ENCODE measurements at regions not wholly inside any gene's neighbourhood (a gene's known extent, or its start where the extent isn't known, plus 50 kb on each side); places are given as distances from the start of the nearest gene placed in this dataset.

DNA sequence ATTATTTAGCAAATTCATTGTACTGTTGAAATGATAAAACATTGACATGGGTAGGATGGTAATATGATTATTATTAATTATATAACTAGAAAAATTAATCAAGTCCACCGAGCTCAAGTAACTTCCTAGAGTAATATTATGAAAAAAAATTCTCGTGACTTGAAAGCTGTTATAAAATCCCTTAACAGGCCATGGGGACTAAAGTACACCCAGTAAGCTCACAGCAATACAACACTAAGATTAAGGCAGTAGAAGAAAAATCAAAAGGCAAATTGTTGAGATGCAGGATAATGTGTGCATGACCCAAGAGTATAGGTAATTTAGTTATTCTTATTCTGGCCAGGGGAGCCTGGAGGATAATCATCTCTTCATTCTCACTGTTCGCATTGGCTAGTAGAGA lies 162.6 kb upstream of the LRIG3 start:
- Histone ChIP-seq H3K27ac (no peak overlapping the region), H3K4me1 (replicated peaks in 1 of 2) (no peaks in the 10 kb centered on the region), H3K9me3 (replicated peaks in 1 of 3) (no peaks in the 10 kb centered on the region), H3K36me3 (replicated peaks in 1 of 2) (no peaks in the 10 kb centered on the region), H3K4me3 (no peak overlapping the region), H3K27me3 (no peaks in the 10 kb centered on the region)
- intact Hi-C loops (cut with DNase I), result no loop called here
- TF ChIP-seq POLR2A (IDR thresholded peaks at IDR 0.05), result no peak
- TF ChIP-seq, protein P1, sequence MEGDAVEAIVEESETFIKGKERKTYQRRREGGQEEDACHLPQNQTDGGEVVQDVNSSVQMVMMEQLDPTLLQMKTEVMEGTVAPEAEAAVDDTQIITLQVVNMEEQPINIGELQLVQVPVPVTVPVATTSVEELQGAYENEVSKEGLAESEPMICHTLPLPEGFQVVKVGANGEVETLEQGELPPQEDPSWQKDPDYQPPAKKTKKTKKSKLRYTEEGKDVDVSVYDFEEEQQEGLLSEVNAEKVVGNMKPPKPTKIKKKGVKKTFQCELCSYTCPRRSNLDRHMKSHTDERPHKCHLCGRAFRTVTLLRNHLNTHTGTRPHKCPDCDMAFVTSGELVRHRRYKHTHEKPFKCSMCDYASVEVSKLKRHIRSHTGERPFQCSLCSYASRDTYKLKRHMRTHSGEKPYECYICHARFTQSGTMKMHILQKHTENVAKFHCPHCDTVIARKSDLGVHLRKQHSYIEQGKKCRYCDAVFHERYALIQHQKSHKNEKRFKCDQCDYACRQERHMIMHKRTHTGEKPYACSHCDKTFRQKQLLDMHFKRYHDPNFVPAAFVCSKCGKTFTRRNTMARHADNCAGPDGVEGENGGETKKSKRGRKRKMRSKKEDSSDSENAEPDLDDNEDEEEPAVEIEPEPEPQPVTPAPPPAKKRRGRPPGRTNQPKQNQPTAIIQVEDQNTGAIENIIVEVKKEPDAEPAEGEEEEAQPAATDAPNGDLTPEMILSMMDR (IDR thresholded peaks at IDR 0.05), result no peak
- DNase-seq, result no peak
- WGBS, 4 donors, result 80 to 86% (median 81%) methylated on average over 3 of the region's 3 CpGs

DNA sequence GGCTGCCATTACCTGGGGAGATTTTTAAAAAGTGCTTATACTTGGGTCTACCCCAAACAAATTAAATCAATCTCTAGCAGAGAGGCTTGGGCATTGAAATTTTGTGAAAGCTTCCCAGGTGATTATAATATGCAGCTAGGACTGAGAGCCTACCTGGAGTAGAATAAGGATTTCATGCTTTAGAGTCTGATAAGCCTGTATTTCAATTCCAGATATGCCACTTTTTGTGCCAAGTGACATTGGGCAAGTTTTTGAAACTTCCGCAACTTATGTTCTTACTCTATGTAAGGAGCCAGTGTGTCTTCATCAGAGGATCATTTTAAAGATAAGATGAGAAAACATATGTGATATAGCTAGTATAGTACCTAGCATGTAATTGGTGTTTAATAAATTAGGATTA lies 159.8 kb upstream of the LRIG3 start:
- intact Hi-C loops (cut with DNase I), result no loop called here
- Histone ChIP-seq H3K27ac (no peak overlapping the region), H3K9me3 (replicated peaks in 1 of 3) (no peaks in the 10 kb centered on the region), H3K36me3 (replicated peaks in 1 of 2) (no peaks in the 10 kb centered on the region), H3K27me3 (no peaks in the 10 kb centered on the region), H3K4me3 (no peak overlapping the region), H3K4me1 (replicated peaks in 1 of 2) (no peaks in the 10 kb centered on the region)
- whole genome bisulfite sequencing, 4 donors, result 97 to 100% (median 100%) methylated on average over 1 of the region's 1 CpG
- DNase-seq, result no peak
- TF ChIP-seq POLR2A (IDR thresholded peaks at IDR 0.05), result no peak
- TF ChIP-seq, protein P1 (IDR thresholded peaks at IDR 0.05), result no peak

DNA sequence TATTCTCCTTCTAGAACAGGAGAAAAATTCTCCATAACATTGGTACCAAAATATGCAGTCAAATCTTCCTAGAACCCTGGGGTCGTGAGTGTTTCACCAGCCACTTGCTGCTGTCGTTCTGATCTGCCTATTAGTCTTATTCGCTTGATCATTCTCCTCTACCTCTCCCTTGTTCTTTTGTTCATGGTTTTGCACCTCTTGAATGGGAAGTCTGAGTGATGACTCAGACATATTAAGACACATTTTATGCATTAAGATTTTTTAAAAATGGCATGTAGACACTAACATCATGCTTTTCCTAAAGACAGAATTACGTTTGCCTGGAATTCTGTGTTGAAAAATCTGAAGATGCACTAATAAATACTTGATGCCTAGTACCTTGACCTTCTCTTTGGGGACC lies 159.2 kb upstream of the LRIG3 start:
- no peak overlapping the region for H3K4me3 ChIP-seq
- DNase-seq, result no peak
- H3K27ac ChIP-seq, result no peak overlapping the region
- H3K27me3 ChIP-seq, result no peaks in the 10 kb centered on the region
- no peak for TF ChIP-seq POLR2A (IDR thresholded peaks at IDR 0.05)
- TF ChIP-seq, protein P1 (IDR thresholded peaks at IDR 0.05), result no peak
- intact Hi-C loops (cut with DNase I), result no loop called here
- no peaks in the 10 kb centered on the region for H3K9me3 ChIP-seq (replicated peaks in 1 of 3)
- H3K36me3 ChIP-seq (replicated peaks in 1 of 2), result no peaks in the 10 kb centered on the region
- no peaks in the 10 kb centered on the region for H3K4me1 ChIP-seq (replicated peaks in 1 of 2)
- 68 to 74% (median 71%) methylated on average over 4 of the region's 4 CpGs for whole genome bisulfite sequencing, 4 donors

DNA sequence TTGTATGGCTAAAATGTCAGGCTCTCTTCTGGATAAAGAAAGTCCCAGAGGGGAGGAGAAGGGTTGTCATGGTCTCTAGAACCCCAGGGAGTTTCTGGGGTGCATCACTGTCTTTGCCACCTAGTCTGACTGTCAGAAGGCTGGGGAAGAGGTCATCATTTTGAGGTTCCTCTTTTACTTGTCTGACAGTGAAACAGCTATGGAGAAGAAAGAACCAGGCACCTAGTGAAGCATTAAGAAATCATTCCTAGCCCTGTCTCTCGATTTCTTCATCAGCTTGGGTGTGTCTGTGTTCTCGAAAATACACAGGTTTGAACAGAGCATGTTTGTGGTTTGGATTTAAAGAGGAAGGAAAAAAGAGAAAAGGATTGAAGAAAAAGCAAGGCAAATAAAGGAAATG lies 158.7 kb upstream of the LRIG3 start:
- Histone ChIP-seq H3K4me3 (no peak overlapping the region), H3K4me1 (replicated peaks in 1 of 2) (no peaks in the 10 kb centered on the region), H3K27me3 (no peaks in the 10 kb centered on the region), H3K27ac (no peak overlapping the region), H3K9me3 (replicated peaks in 1 of 3) (no peaks in the 10 kb centered on the region), H3K36me3 (replicated peaks in 1 of 2) (no peaks in the 10 kb centered on the region)
- no peak for DNase-seq
- 42 to 61% (median 51%) methylated on average over 2 of the region's 2 CpGs for WGBS, 4 donors
- intact Hi-C loops (cut with DNase I), result no loop called here
- TF ChIP-seq, protein P1 (IDR thresholded peaks at IDR 0.05), result no peak
- no peak for TF ChIP-seq POLR2A (IDR thresholded peaks at IDR 0.05)
